C1 segment of cervical spinal cord (tissue), 14 donors: ENCODE measurements at regions not wholly inside any gene's neighbourhood (a gene's known extent, or its start where the extent isn't known, plus 50 kb on each side); places are given as distances from the start of the nearest gene placed in this dataset.

ENCODE experiments used
- DNase-seq, 14 donors: peaks; one replicate each; lab custom pipeline; 2025; lab: John Stamatoyannopoulos, UW

GRCh38 chr17:34420254-34420766, 57.3 kb upstream of the CCL1 start:
- DNase-seq: peak in 12 of 14 donors; percentile 5 to 42 (median 16)

- no peak for DNase-seq
These were observed 53.1 kb upstream of the CCL1 start for GRCh38 chr17:34416116-34416515.

GRCh38 chr17:34414339-34414738, 51.3 kb upstream of the CCL1 start:
- no peak for DNase-seq

GRCh38 chr17:34413443-34414119, 50.5 kb upstream of the CCL1 start:
- DNase-seq: peak in 1 of 14 donors; percentile 4

GRCh38 chr17:34412965-34413441, 50.0 kb upstream of the CCL1 start:
- DNase-seq: no peak
